ENCODE measurements at regions not wholly inside any gene's neighbourhood (a gene's known extent, or its start where the extent isn't known, plus 50 kb on each side); places are given as distances from the start of the nearest gene placed in this dataset.

GRCh38 chr6:147133669-147134068, 70.5 kb upstream of the STXBP5 start:
- TF ChIP-seq, protein P1, sequence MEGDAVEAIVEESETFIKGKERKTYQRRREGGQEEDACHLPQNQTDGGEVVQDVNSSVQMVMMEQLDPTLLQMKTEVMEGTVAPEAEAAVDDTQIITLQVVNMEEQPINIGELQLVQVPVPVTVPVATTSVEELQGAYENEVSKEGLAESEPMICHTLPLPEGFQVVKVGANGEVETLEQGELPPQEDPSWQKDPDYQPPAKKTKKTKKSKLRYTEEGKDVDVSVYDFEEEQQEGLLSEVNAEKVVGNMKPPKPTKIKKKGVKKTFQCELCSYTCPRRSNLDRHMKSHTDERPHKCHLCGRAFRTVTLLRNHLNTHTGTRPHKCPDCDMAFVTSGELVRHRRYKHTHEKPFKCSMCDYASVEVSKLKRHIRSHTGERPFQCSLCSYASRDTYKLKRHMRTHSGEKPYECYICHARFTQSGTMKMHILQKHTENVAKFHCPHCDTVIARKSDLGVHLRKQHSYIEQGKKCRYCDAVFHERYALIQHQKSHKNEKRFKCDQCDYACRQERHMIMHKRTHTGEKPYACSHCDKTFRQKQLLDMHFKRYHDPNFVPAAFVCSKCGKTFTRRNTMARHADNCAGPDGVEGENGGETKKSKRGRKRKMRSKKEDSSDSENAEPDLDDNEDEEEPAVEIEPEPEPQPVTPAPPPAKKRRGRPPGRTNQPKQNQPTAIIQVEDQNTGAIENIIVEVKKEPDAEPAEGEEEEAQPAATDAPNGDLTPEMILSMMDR (IDR thresholded peaks at IDR 0.05) = no peak
- TF ChIP-seq POLR2A (IDR thresholded peaks at IDR 0.05) = no peak
